Activated B cell treated with CpG ODN at 0.5 μM for 24 hours (primary cell): ENCODE measurements at regions not wholly inside any gene's neighbourhood (a gene's known extent, or its start where the extent isn't known, plus 50 kb on each side); places are given as distances from the start of the nearest gene placed in this dataset.

ENCODE experiments used
- ATAC-seq: fragments of 200-7000 bp; cut with Tn5 transposase; one replicate; pipeline ENCODE4 v1.10.0; 2021; ENCODE audit warnings: low read depth, mild to moderate bottlenecking, moderate library complexity
- CTCF ChIA-PET: fragments of 350-600 bp; sonication (Branson Sonifier 250); formaldehyde crosslinking; loops from one replicate; lab custom pipeline; 2021; ENCODE audit warnings: antibody characterized with exemption; lab: Charles Lee
- POLR2A ChIA-PET: fragments of 350-600 bp; sonication (Branson Sonifier 250); formaldehyde crosslinking; loops from one replicate; lab custom pipeline; 2021; ENCODE audit warnings: antibody characterized with exemption; lab: Charles Lee
- DNase-seq: peaks from one replicate; pipeline ENCODE4 v3.0.0; 2022
- H3K27ac Mint-ChIP-seq: one replicate; pipeline ENCODE4 v1.8.0; 2020; ENCODE audit warnings: mixed read lengths
- H3K27me3 Mint-ChIP-seq: one replicate; pipeline ENCODE4 v1.8.0; 2021; ENCODE audit warnings: mixed read lengths
- H3K36me3 Mint-ChIP-seq: one replicate; pipeline ENCODE4 v1.8.0; 2021; ENCODE audit warnings: low read depth, mixed read lengths
- H3K4me1 Mint-ChIP-seq: one replicate; pipeline ENCODE4 v1.8.0; 2021; ENCODE audit warnings: mixed read lengths
- H3K4me3 Mint-ChIP-seq: one replicate; pipeline ENCODE4 v1.8.0; 2020; ENCODE audit warnings: mild to moderate bottlenecking, mixed read lengths
- H3K9me3 Mint-ChIP-seq: one replicate; pipeline ENCODE4 v1.8.0; 2020; ENCODE audit warnings: mixed read lengths
- intact Hi-C: fragments of 100-400 bp; cut with micrococcal nuclease; formaldehyde crosslinking; loops from one replicate; pipeline ENCODE4 v1.15.1; 2024
- TF ChIP-seq, protein P1 (sequence below): fragments of 200-600 bp; IDR thresholded peaks from one replicate; pipeline ENCODE4 v1.8.0; 2022; ENCODE audit warnings: antibody characterized with exemption, mild to moderate bottlenecking

DNA sequence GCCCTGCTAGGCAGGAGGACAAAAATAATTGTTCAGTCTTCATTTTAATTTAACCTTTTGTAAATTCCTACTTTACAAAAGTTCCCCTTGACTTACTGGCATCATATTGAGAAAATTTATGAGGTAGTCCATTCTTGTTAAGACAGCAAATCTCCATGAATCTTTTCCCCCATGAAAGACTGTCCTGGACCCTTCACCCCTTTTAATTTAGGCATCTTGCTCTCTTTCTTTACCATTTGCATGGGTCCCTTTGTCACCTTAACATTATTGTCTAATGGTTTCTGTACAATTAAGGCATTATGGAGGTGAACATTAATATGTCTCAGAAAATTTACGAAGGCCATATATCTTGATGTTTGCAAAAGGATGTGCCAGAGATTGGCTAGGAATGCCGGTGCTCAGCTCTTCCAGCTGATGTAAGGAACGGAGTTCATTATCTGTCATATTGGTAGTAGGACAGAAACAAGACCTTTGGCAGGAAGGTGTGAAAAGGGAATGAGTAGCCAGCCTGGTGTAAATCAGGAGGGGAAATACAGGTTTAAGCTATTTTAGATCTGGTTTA lies 382.8 kb upstream of the TSHZ2 start:
- no peaks in the 10 kb centered on the region for H3K27me3 Mint-ChIP-seq
- no peak for DNase-seq
- TF ChIP-seq, protein P1, sequence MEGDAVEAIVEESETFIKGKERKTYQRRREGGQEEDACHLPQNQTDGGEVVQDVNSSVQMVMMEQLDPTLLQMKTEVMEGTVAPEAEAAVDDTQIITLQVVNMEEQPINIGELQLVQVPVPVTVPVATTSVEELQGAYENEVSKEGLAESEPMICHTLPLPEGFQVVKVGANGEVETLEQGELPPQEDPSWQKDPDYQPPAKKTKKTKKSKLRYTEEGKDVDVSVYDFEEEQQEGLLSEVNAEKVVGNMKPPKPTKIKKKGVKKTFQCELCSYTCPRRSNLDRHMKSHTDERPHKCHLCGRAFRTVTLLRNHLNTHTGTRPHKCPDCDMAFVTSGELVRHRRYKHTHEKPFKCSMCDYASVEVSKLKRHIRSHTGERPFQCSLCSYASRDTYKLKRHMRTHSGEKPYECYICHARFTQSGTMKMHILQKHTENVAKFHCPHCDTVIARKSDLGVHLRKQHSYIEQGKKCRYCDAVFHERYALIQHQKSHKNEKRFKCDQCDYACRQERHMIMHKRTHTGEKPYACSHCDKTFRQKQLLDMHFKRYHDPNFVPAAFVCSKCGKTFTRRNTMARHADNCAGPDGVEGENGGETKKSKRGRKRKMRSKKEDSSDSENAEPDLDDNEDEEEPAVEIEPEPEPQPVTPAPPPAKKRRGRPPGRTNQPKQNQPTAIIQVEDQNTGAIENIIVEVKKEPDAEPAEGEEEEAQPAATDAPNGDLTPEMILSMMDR, result no peak
- H3K27ac Mint-ChIP-seq, result no peak overlapping the region
- no peaks in the 10 kb centered on the region for H3K4me1 Mint-ChIP-seq
- intact Hi-C loops, result no loop called here
- H3K9me3 Mint-ChIP-seq, result no peaks in the 10 kb centered on the region
- ChIA-PET CTCF (no interaction called here), POLR2A (no interaction called here)
- no peak for ATAC-seq
- no peak overlapping the region for H3K4me3 Mint-ChIP-seq
- no peaks in the 10 kb centered on the region for H3K36me3 Mint-ChIP-seq

DNA sequence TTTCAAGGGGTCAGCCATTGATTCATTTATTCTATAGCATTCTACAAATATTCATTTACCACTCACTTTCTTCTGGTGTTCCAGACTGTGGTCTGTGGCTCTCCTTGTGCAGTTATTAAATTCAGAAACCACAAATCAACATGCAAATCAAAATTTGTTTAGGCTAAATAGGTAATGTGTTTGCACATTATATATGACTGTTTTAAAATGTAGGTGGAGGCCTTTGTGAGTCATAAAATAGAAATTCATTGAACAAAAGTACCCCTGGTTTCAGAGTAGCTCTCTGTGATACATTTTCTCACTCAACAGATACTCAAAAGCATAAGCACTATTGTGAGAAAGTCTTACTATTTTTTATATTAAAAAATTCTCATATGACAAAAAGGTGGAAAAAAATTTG lies 385.5 kb upstream of the TSHZ2 start:
- no peaks in the 10 kb centered on the region for H3K36me3 Mint-ChIP-seq
- TF ChIP-seq, protein P1, result no peak
- no peaks in the 10 kb centered on the region for H3K27me3 Mint-ChIP-seq
- DNase-seq (no peak), ATAC-seq (no peak)
- CTCF ChIA-PET, result no interaction called here
- POLR2A ChIA-PET, result no interaction called here
- no peaks in the 10 kb centered on the region for H3K4me1 Mint-ChIP-seq
- no peak overlapping the region for H3K27ac Mint-ChIP-seq
- intact Hi-C loops, result no loop called here
- H3K9me3 Mint-ChIP-seq, result no peaks in the 10 kb centered on the region
- H3K4me3 Mint-ChIP-seq, result no peak overlapping the region

DNA sequence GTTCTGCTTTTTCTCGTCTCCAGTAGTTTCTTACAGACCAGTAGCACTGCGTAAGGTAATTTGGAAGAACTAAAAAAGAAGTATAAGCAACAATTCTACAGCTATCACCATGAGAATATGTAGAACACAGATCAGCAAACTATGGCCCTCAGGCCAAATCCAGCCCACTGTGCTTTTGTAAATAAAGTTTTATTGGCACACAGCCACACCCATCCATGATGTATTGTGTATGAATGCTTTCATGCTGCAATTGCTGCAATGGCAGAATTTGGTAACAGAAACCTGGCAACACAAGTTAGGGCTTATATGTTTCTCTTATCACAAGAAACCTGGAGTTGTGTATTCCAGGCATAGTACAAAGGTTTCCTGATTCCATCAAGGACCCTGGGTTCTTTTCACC lies 386.8 kb upstream of the TSHZ2 start:
- POLR2A ChIA-PET, result no interaction called here
- TF ChIP-seq, protein P1, result no peak
- no peaks in the 10 kb centered on the region for H3K9me3 Mint-ChIP-seq
- intact Hi-C loops, result no loop called here
- DNase-seq (no peak), ATAC-seq (no peak)
- H3K27ac Mint-ChIP-seq, result no peak overlapping the region
- no peak overlapping the region for H3K4me3 Mint-ChIP-seq
- CTCF ChIA-PET, result no interaction called here
- no peaks in the 10 kb centered on the region for H3K4me1 Mint-ChIP-seq
- no peaks in the 10 kb centered on the region for H3K36me3 Mint-ChIP-seq
- no peaks in the 10 kb centered on the region for H3K27me3 Mint-ChIP-seq

DNA sequence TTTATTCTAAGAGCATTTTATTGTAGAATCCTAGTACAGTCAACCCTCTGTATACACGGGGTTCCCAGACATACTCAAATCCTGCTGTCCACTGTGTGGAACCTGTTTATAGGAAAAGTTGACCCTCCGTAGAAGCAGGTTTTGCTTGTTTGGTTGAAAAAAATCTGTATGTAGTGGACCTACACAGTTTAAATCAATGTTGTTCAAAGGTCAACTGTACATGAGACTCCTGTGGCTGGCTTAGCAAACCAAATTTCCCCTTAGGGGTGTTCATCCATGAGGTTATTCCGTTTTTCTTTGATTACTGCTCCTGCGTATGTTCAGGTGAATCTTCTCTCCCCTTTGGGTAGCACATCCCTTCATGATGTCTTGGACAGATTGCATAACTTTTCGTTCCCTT lies 387.0 kb upstream of the ZFP64 start:
- H3K4me3 Mint-ChIP-seq, result no peak overlapping the region
- H3K27me3 Mint-ChIP-seq, result no peaks in the 10 kb centered on the region
- ChIA-PET POLR2A (no interaction called here), CTCF (no interaction called here)
- H3K36me3 Mint-ChIP-seq, result no peaks in the 10 kb centered on the region
- intact Hi-C loops, result no loop called here
- H3K9me3 Mint-ChIP-seq, result peaks cover 4% of the 10 kb centered on the region
- no peak overlapping the region for H3K27ac Mint-ChIP-seq
- TF ChIP-seq, protein P1, result no peak
- ATAC-seq (no peak), DNase-seq (no peak)
- H3K4me1 Mint-ChIP-seq, result no peaks in the 10 kb centered on the region

DNA sequence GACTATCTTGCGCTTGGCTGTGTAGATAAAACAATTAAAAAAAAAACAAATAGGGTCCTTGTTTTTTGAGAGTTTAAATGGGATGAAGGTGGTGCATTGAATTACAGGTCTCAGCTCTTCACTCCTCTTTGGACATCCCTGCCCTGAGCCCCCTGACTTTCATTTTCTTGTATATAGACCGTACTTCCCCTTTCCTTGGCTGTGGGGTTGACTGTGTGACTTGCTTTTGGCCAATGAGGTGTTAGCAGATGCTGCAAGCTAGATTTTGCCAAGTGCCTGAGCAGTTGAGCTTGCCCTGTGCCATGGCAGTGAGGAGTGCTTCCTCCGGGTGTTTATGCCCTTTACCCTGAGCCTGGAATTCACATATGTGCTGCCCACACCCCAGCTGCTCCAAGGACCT lies 386.1 kb upstream of the ZFP64 start:
- DNase-seq (no peak), ATAC-seq (no peak)
- Mint-ChIP-seq H3K9me3 (peaks cover 4% of the 10 kb centered on the region), H3K4me3 (no peak overlapping the region), H3K27ac (no peak overlapping the region), H3K27me3 (no peaks in the 10 kb centered on the region), H3K4me1 (no peaks in the 10 kb centered on the region), H3K36me3 (no peaks in the 10 kb centered on the region)
- intact Hi-C loops, result no loop called here
- ChIA-PET CTCF (no interaction called here), POLR2A (no interaction called here)
- TF ChIP-seq, protein P1, result no peak
